ENCODE measurements at regions not wholly inside any gene's neighbourhood (a gene's known extent, or its start where the extent isn't known, plus 50 kb on each side); places are given as distances from the start of the nearest gene placed in this dataset.

GRCh38 chr2:207279520-207279919, 113.8 kb upstream of the KLF7 start:
- Histone ChIP-seq H3K4me1 (ENCODE audit: control extremely low read depth in 1 of 4, control insufficient read depth in 4 of 4, insufficient read depth in 4 of 4, low read length in 3 of 4) (peaks cover 4 to 18% (median 8%) of the 10 kb centered on the region in 4 experiments), H3K4me3 (ENCODE audit: control insufficient read depth in 1 of 7, extremely low read depth in 1 of 7, insufficient read depth in 4 of 7, low read depth in 2 of 7, low read length in 6 of 7) (no peak overlapping the region), H3K27me3 (replicated peaks in 2 of 5; ENCODE audit: control insufficient read depth in 4 of 5, insufficient read depth in 5 of 5, low read length in 4 of 5) (no peaks in the 10 kb centered on the region), H3K36me3 (ENCODE audit: control insufficient read depth in 4 of 4, insufficient read depth in 4 of 4, low read length in 3 of 4) (no peaks in the 10 kb centered on the region), H3K27ac (ENCODE audit: insufficient read depth in 1 of 2, low read depth in 1 of 2, low read length in 2 of 2, poor library complexity in 1 of 2, severe bottlenecking in 2 of 2) (no peak overlapping the region), H3K9me3 (ENCODE audit: control extremely low read depth in 1 of 5, control insufficient read depth in 4 of 5, insufficient read depth in 2 of 5, low read depth in 1 of 5, low read length in 4 of 5) (no peaks in the 10 kb centered on the region)
- POLR2A ChIA-PET: no interaction called here
- CTCF ChIA-PET: interaction anchor here (0.8 kb wide), 1 partner anchor 12 kb away, joined by 3 read pairs; no protein-coding TSS in a partner anchor
- WGBS (ENCODE audit: insufficient coverage): no CpG with 5 or more reads among the region's 2 CpGs
- no peak for DNase-seq

- no peak for DNase-seq
- H3K36me3 ChIP-seq (ENCODE audit: control insufficient read depth in 4 of 4, insufficient read depth in 4 of 4, low read length in 3 of 4): no peaks in the 10 kb centered on the region
Observed at GRCh38 chr2:207281436-207281835, 115.7 kb upstream of the KLF7 start.

GRCh38 chr2:207282916-207283315, 117.2 kb upstream of the KLF7 start:
- ChIA-PET CTCF (interaction anchor here (0.8 to 1.8 kb wide), 4 partner anchors 11 to 482 kb away, joined by 3 to 5 read pairs (median 3); no protein-coding TSS in a partner anchor), POLR2A (no interaction called here)
- H3K4me3 ChIP-seq (ENCODE audit: control insufficient read depth in 1 of 7, extremely low read depth in 1 of 7, insufficient read depth in 4 of 7, low read depth in 2 of 7, low read length in 6 of 7): peak overlapping the region in 1 of 7 experiments; percentile 58
- no peaks in the 10 kb centered on the region for H3K27me3 ChIP-seq (replicated peaks in 2 of 5; ENCODE audit: control insufficient read depth in 4 of 5, insufficient read depth in 5 of 5, low read length in 4 of 5)
- no peaks in the 10 kb centered on the region for H3K36me3 ChIP-seq (ENCODE audit: control insufficient read depth in 4 of 4, insufficient read depth in 4 of 4, low read length in 3 of 4)
- peak overlapping the region in 1 of 2 experiments; percentile 58 for H3K27ac ChIP-seq (ENCODE audit: insufficient read depth in 1 of 2, low read depth in 1 of 2, low read length in 2 of 2, poor library complexity in 1 of 2, severe bottlenecking in 2 of 2)
- DNase-seq: no peak
- H3K4me1 ChIP-seq (ENCODE audit: control extremely low read depth in 1 of 4, control insufficient read depth in 4 of 4, insufficient read depth in 4 of 4, low read length in 3 of 4): peaks cover 4 to 32% (median 9%) of the 10 kb centered on the region in 4 experiments
- H3K9me3 ChIP-seq (ENCODE audit: control extremely low read depth in 1 of 5, control insufficient read depth in 4 of 5, insufficient read depth in 2 of 5, low read depth in 1 of 5, low read length in 4 of 5): no peaks in the 10 kb centered on the region

More at GRCh38 chr2:207281436-207281835, 115.7 kb upstream of the KLF7 start:
- H3K4me3 ChIP-seq (ENCODE audit: control insufficient read depth in 1 of 7, extremely low read depth in 1 of 7, insufficient read depth in 4 of 7, low read depth in 2 of 7, low read length in 6 of 7): no peak overlapping the region
- H3K27me3 ChIP-seq (replicated peaks in 2 of 5; ENCODE audit: control insufficient read depth in 4 of 5, insufficient read depth in 5 of 5, low read length in 4 of 5): no peaks in the 10 kb centered on the region
- peaks cover 4 to 32% (median 9%) of the 10 kb centered on the region in 4 experiments for H3K4me1 ChIP-seq (ENCODE audit: control extremely low read depth in 1 of 4, control insufficient read depth in 4 of 4, insufficient read depth in 4 of 4, low read length in 3 of 4)
- ChIA-PET CTCF (no interaction called here), POLR2A (no interaction called here)
- WGBS (ENCODE audit: insufficient coverage): 100% methylated on average over 3 of the region's 6 CpGs
- no peaks in the 10 kb centered on the region for H3K9me3 ChIP-seq (ENCODE audit: control extremely low read depth in 1 of 5, control insufficient read depth in 4 of 5, insufficient read depth in 2 of 5, low read depth in 1 of 5, low read length in 4 of 5)
- no peak overlapping the region for H3K27ac ChIP-seq (ENCODE audit: insufficient read depth in 1 of 2, low read depth in 1 of 2, low read length in 2 of 2, poor library complexity in 1 of 2, severe bottlenecking in 2 of 2)

- H3K36me3 ChIP-seq (ENCODE audit: control insufficient read depth in 4 of 4, insufficient read depth in 4 of 4, low read length in 3 of 4): no peaks in the 10 kb centered on the region
- DNase-seq: peak; percentile 54 to 81 (median 78)
- no peaks in the 10 kb centered on the region for H3K9me3 ChIP-seq (ENCODE audit: control extremely low read depth in 1 of 5, control insufficient read depth in 4 of 5, insufficient read depth in 2 of 5, low read depth in 1 of 5, low read length in 4 of 5)
- POLR2A ChIA-PET: no interaction called here
- H3K4me1 ChIP-seq (ENCODE audit: control extremely low read depth in 1 of 4, control insufficient read depth in 4 of 4, insufficient read depth in 4 of 4, low read length in 3 of 4): peaks cover 4 to 32% (median 9%) of the 10 kb centered on the region in 4 experiments
- 0% methylated on average over 1 of the region's 1 CpG for WGBS (ENCODE audit: insufficient coverage)
- peak overlapping the region in 1 of 2 experiments; percentile 58 for H3K27ac ChIP-seq (ENCODE audit: insufficient read depth in 1 of 2, low read depth in 1 of 2, low read length in 2 of 2, poor library complexity in 1 of 2, severe bottlenecking in 2 of 2)
- H3K27me3 ChIP-seq (replicated peaks in 2 of 5; ENCODE audit: control insufficient read depth in 4 of 5, insufficient read depth in 5 of 5, low read length in 4 of 5): no peaks in the 10 kb centered on the region
- peak overlapping the region in 1 of 7 experiments; percentile 58 for H3K4me3 ChIP-seq (ENCODE audit: control insufficient read depth in 1 of 7, extremely low read depth in 1 of 7, insufficient read depth in 4 of 7, low read depth in 2 of 7, low read length in 6 of 7)
- CTCF ChIA-PET: interaction anchor here (0.8 to 1.8 kb wide), 5 partner anchors 12 to 482 kb away, joined by 3 to 5 read pairs (median 3); no protein-coding TSS in a partner anchor
Observed at GRCh38 chr2:207283356-207283755, 117.6 kb upstream of the KLF7 start.

- no peaks in the 10 kb centered on the region for H3K27me3 ChIP-seq (replicated peaks in 2 of 5; ENCODE audit: control insufficient read depth in 4 of 5, insufficient read depth in 5 of 5, low read length in 4 of 5)
Observed at GRCh38 chr2:207284556-207285472, 119.1 kb upstream of the KLF7 start.

DNA sequence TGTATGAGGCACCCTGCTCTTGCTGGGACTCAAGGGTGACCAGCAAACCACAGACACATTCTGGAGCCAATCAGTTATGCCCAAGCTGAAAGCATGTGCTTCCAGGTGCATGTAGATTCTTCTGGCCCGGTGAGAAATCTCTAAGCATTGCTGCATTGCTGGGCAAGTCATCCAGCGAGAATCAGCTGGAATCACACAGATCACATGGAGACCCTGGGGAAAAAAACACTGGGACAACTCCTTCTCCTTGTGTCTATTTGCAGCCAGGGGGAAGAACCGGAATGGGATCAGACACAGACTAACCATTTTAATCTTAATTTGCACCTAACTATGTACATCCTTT, 119.7 kb upstream of the KLF7 start:
- Histone ChIP-seq H3K4me1 (ENCODE audit: control extremely low read depth in 1 of 4, control insufficient read depth in 4 of 4, insufficient read depth in 4 of 4, low read length in 3 of 4) (peaks cover 4 to 32% (median 9%) of the 10 kb centered on the region in 4 experiments), H3K36me3 (ENCODE audit: control insufficient read depth in 4 of 4, insufficient read depth in 4 of 4, low read length in 3 of 4) (no peaks in the 10 kb centered on the region), H3K27me3 (replicated peaks in 2 of 5; ENCODE audit: control insufficient read depth in 4 of 5, insufficient read depth in 5 of 5, low read length in 4 of 5) (no peaks in the 10 kb centered on the region), H3K9me3 (ENCODE audit: control extremely low read depth in 1 of 5, control insufficient read depth in 4 of 5, insufficient read depth in 2 of 5, low read depth in 1 of 5, low read length in 4 of 5) (no peaks in the 10 kb centered on the region), H3K4me3 (ENCODE audit: control insufficient read depth in 1 of 7, extremely low read depth in 1 of 7, insufficient read depth in 4 of 7, low read depth in 2 of 7, low read length in 6 of 7) (no peak overlapping the region), H3K27ac (ENCODE audit: insufficient read depth in 1 of 2, low read depth in 1 of 2, low read length in 2 of 2, poor library complexity in 1 of 2, severe bottlenecking in 2 of 2) (no peak overlapping the region)
- WGBS (ENCODE audit: insufficient coverage): 92% methylated on average over 2 of the region's 3 CpGs
- CTCF ChIA-PET: interaction anchor here (0.9 to 1.6 kb wide), 3 partner anchors 14 to 188 kb away, joined by 3 to 4 read pairs (median 4); no protein-coding TSS in a partner anchor
- DNase-seq: no peak
- POLR2A ChIA-PET: no interaction called here

More at GRCh38 chr2:207284556-207285472, 119.1 kb upstream of the KLF7 start:
- Histone ChIP-seq H3K4me3 (ENCODE audit: control insufficient read depth in 1 of 7, extremely low read depth in 1 of 7, insufficient read depth in 4 of 7, low read depth in 2 of 7, low read length in 6 of 7) (no peak overlapping the region), H3K36me3 (ENCODE audit: control insufficient read depth in 4 of 4, insufficient read depth in 4 of 4, low read length in 3 of 4) (no peaks in the 10 kb centered on the region), H3K27ac (ENCODE audit: insufficient read depth in 1 of 2, low read depth in 1 of 2, low read length in 2 of 2, poor library complexity in 1 of 2, severe bottlenecking in 2 of 2) (no peak overlapping the region), H3K9me3 (ENCODE audit: control extremely low read depth in 1 of 5, control insufficient read depth in 4 of 5, insufficient read depth in 2 of 5, low read depth in 1 of 5, low read length in 4 of 5) (no peaks in the 10 kb centered on the region), H3K4me1 (ENCODE audit: control extremely low read depth in 1 of 4, control insufficient read depth in 4 of 4, insufficient read depth in 4 of 4, low read length in 3 of 4) (peaks cover 4 to 32% (median 9%) of the 10 kb centered on the region in 4 experiments)
- WGBS (ENCODE audit: insufficient coverage): 93% methylated on average over 5 of the region's 5 CpGs
- ChIA-PET POLR2A (no interaction called here), CTCF (interaction anchor here (1.3 to 1.6 kb wide), 4 partner anchors 15 to 188 kb away, joined by 4 read pairs; no protein-coding TSS in a partner anchor)
- DNase-seq: no peak

GRCh38 chr2:207286106-207286505, 120.4 kb upstream of the KLF7 start:
- WGBS (ENCODE audit: insufficient coverage): 100% methylated on average over 2 of the region's 2 CpGs
- Histone ChIP-seq H3K27ac (ENCODE audit: insufficient read depth in 1 of 2, low read depth in 1 of 2, low read length in 2 of 2, poor library complexity in 1 of 2, severe bottlenecking in 2 of 2) (no peak overlapping the region), H3K27me3 (replicated peaks in 2 of 5; ENCODE audit: control insufficient read depth in 4 of 5, insufficient read depth in 5 of 5, low read length in 4 of 5) (no peaks in the 10 kb centered on the region), H3K36me3 (ENCODE audit: control insufficient read depth in 4 of 4, insufficient read depth in 4 of 4, low read length in 3 of 4) (no peaks in the 10 kb centered on the region), H3K4me1 (ENCODE audit: control extremely low read depth in 1 of 4, control insufficient read depth in 4 of 4, insufficient read depth in 4 of 4, low read length in 3 of 4) (peaks cover 4 to 32% (median 9%) of the 10 kb centered on the region in 4 experiments), H3K4me3 (ENCODE audit: control insufficient read depth in 1 of 7, extremely low read depth in 1 of 7, insufficient read depth in 4 of 7, low read depth in 2 of 7, low read length in 6 of 7) (no peak overlapping the region), H3K9me3 (ENCODE audit: control extremely low read depth in 1 of 5, control insufficient read depth in 4 of 5, insufficient read depth in 2 of 5, low read depth in 1 of 5, low read length in 4 of 5) (no peaks in the 10 kb centered on the region)
- ChIA-PET POLR2A (no interaction called here), CTCF (interaction anchor here (0.9 to 1.6 kb wide), 2 partner anchors 28 to 187 kb away, joined by 3 to 4 read pairs; no protein-coding TSS in a partner anchor)
- no peak for DNase-seq

All from common myeloid progenitor, CD34-positive (primary cell).